ENCODE measurements at regions not wholly inside any gene's neighbourhood (a gene's known extent, or its start where the extent isn't known, plus 50 kb on each side); places are given as distances from the start of the nearest gene placed in this dataset.
"Not testable (repeated sequence)": the region's sequence is repeated elsewhere in the genome, so short reads cannot be mapped to it uniquely, and the experiment has no call there.

DNA sequence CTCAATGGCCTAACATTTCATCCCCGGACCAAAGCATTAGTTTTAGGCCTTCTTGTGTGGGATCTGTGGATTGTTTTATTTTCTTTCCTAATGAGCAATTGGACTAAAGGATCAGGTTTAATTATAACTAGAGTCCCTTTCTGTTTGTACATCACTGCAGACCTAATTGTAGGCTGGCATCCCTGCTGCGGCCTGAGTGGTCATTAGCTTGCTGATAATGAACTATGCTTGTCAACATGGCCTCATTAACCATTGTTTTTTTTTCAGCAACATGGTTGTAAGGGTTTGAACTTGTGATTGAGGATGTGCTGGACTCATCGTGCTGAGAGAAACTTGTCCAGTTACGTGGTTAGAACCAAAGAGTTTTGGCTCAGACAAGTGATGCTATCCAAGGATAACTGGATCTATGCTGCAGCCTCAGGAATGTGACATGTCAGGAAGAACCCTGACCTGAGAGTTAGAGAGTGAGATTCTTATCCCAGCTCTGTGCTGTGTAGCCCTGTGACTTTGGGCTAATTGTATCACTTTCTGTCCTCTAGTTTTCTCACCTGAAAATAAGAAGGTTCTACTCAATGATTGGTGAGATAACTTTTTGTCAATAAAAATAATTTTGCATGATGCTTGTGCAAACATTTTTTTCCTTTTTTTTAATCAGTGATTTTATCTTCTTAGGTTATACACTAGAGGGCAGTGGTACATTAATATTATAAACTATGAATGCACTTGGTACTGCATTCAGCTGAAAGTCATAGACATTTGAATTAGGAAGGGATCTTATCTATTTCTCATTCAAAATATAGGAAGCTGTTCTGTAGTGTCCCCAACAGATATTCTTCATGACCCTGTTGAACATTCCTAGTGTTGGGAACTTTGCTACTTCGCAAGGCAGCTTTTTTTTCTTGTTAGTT lies 140.9 kb downstream of the RNF144B start:
- H4K20me1 ChIP-seq (ENCODE audit: insufficient read depth, low read depth, low read length) = no peaks in the 10 kb centered on the region
- no peak overlapping the region for H3K9ac ChIP-seq (ENCODE audit: low read length)
- H3K9me2 ChIP-seq (replicated peaks; ENCODE audit: insufficient read depth, low read length) = no peaks in the 10 kb centered on the region
- H3K4me2 ChIP-seq (ENCODE audit: low read depth, low read length, poor library complexity, severe bottlenecking) = no peak overlapping the region
- no peak overlapping the region for H3K27ac ChIP-seq (ENCODE audit: low read length)
- H2AFZ ChIP-seq (ENCODE audit: low read length) = no peak overlapping the region
- H3K27me3 ChIP-seq (ENCODE audit: low read length) = no peaks in the 10 kb centered on the region
- no peaks in the 10 kb centered on the region for H3K4me1 ChIP-seq (ENCODE audit: low read length)
- H3K9me3 ChIP-seq (ENCODE audit: low read length) = no peaks in the 10 kb centered on the region
- H3K36me3 ChIP-seq (ENCODE audit: insufficient read depth, low read length) = no peaks in the 10 kb centered on the region
- peak; percentile 63 for DNase-seq
- H3K4me3 ChIP-seq (ENCODE audit: low read length) = no peak overlapping the region
- H3K79me2 ChIP-seq (ENCODE audit: low read length) = no peaks in the 10 kb centered on the region

DNA sequence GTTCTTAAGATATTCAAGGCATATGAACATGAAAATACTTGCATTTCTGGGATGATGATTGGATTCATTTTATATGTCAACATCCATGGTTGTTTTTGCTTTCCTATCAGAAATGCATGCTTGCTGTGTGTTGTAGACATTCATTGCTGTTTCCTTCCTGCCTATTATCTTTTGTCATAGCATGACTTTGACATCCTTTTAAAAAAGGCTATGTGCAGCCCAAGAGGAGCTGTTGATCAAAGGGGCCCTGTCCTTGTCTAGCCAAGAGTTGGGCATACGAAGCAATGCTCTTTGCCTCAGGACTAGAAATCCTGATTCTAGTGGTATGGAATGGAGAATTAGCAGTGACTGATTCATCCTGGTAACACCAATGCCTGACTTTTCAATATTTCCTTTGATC lies 143.1 kb downstream of the RNF144B start:
- Histone ChIP-seq H3K27ac (ENCODE audit: low read length) (no peak overlapping the region), H3K79me2 (ENCODE audit: low read length) (no peaks in the 10 kb centered on the region), H3K4me1 (ENCODE audit: low read length) (no peaks in the 10 kb centered on the region), H3K9me2 (replicated peaks; ENCODE audit: insufficient read depth, low read length) (no peaks in the 10 kb centered on the region), H3K4me2 (ENCODE audit: low read depth, low read length, poor library complexity, severe bottlenecking) (no peak overlapping the region), H3K27me3 (ENCODE audit: low read length) (no peaks in the 10 kb centered on the region), H4K20me1 (ENCODE audit: insufficient read depth, low read depth, low read length) (no peaks in the 10 kb centered on the region), H3K9me3 (ENCODE audit: low read length) (no peaks in the 10 kb centered on the region), H2AFZ (ENCODE audit: low read length) (no peak overlapping the region), H3K9ac (ENCODE audit: low read length) (no peak overlapping the region), H3K4me3 (ENCODE audit: low read length) (no peak overlapping the region), H3K36me3 (ENCODE audit: insufficient read depth, low read length) (no peaks in the 10 kb centered on the region)
- peak; percentile 10 for DNase-seq

DNA sequence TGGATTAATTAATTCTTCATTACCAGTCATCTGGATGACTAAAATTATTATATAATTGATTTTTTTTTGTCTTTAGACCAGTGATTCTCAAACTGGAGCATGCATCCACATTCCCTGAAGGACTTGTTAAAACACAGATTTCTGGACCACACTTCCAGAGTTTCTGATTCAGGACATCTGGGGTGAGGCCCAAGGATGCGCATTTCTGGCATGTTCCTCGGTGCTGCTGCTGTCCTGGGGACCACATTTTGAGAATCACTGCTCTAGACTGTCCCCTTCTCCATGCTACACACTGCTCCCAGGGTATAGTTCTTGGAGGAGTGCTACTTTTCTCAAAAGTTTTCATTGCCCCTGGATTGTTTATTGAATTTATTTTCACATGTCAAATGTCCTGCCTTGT lies 145.0 kb downstream of the RNF144B start:
- Histone ChIP-seq H3K4me2 (ENCODE audit: low read depth, low read length, poor library complexity, severe bottlenecking) (no peak overlapping the region), H3K27ac (ENCODE audit: low read length) (no peak overlapping the region), H3K79me2 (ENCODE audit: low read length) (no peaks in the 10 kb centered on the region), H3K9ac (ENCODE audit: low read length) (no peak overlapping the region), H3K36me3 (ENCODE audit: insufficient read depth, low read length) (no peaks in the 10 kb centered on the region), H2AFZ (ENCODE audit: low read length) (no peak overlapping the region), H3K9me2 (replicated peaks; ENCODE audit: insufficient read depth, low read length) (no peaks in the 10 kb centered on the region), H4K20me1 (ENCODE audit: insufficient read depth, low read depth, low read length) (no peaks in the 10 kb centered on the region), H3K27me3 (ENCODE audit: low read length) (no peaks in the 10 kb centered on the region), H3K9me3 (ENCODE audit: low read length) (no peaks in the 10 kb centered on the region), H3K4me1 (ENCODE audit: low read length) (no peaks in the 10 kb centered on the region), H3K4me3 (ENCODE audit: low read length) (no peak overlapping the region)
- no peak for DNase-seq

DNA sequence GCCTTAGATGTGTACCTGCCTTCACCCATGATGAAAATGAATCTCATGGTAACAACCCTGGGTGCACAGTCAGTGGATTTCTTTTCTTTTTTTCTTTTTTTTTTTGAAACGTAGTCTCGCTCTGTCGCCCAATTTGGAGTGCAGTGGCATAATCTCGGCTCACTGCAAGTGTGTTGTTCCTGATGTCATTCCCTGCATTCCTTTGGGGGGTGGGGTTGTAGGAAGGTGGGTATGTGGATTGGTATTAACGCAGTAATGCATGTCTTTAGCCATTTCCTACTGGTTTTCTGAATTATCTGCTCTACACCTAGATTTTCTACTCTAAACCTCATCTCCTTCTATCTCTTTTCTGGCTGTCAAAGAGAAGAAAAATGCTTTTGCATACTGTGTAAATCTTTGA lies 146.6 kb downstream of the RNF144B start:
- Histone ChIP-seq H3K9me3 (ENCODE audit: low read length) (no peaks in the 10 kb centered on the region), H3K4me1 (ENCODE audit: low read length) (no peaks in the 10 kb centered on the region), H3K27me3 (ENCODE audit: low read length) (no peaks in the 10 kb centered on the region), H3K4me3 (ENCODE audit: low read length) (no peak overlapping the region), H3K4me2 (ENCODE audit: low read depth, low read length, poor library complexity, severe bottlenecking) (no peak overlapping the region), H4K20me1 (ENCODE audit: insufficient read depth, low read depth, low read length) (no peaks in the 10 kb centered on the region), H3K27ac (ENCODE audit: low read length) (no peak overlapping the region), H3K9ac (ENCODE audit: low read length) (no peak overlapping the region), H3K9me2 (replicated peaks; ENCODE audit: insufficient read depth, low read length) (no peaks in the 10 kb centered on the region), H3K36me3 (ENCODE audit: insufficient read depth, low read length) (no peaks in the 10 kb centered on the region), H3K79me2 (ENCODE audit: low read length) (no peaks in the 10 kb centered on the region), H2AFZ (ENCODE audit: low read length) (no peak overlapping the region)
- no peak for DNase-seq

DNA sequence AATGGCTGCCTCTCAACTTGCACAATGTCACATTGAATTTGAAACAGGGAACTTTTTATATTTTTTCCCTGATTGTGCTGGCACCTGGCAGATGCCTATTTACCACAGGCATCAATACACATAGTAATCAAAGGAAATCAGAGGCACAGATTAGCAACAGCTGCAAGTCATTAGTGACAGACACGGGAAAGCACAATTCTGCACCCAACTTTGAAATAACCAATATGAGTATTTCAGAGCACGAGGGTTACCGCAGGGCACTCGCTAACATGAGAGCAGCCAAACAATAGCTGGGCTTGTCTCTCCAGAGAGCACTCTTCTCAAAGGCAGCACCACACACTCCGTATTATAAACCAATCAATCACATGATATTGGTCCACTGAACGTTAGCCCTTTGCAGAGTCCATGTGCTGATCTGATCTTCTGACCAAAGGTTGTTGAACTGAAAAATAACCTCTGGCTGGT lies 149.5 kb downstream of the RNF144B start:
- H3K36me3 ChIP-seq (ENCODE audit: insufficient read depth, low read length) = no peaks in the 10 kb centered on the region
- H3K4me3 ChIP-seq (ENCODE audit: low read length) = no peak overlapping the region

DNA sequence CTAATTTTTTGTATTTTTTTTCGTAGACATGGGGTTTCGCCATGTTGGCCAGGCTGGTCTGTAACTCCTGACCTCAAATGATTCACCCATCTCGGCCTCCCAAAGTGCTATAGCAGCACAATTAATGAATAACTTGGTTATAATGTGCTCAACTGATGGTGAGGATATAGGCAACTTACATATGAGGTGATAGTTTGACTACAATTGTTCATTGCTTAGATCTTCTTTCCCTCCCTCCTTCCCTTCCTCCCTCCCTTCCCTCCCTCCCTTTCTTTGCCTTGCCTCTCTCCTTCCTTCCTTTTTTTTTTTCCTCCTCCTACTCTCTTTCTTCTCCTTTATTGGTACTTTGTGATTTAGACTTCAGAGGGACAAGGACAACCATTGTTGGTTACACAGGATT lies 151.2 kb downstream of the RNF144B start:
- Histone ChIP-seq H3K9ac (ENCODE audit: low read length) (no peak overlapping the region), H3K4me3 (ENCODE audit: low read length) (no peak overlapping the region), H3K4me2 (ENCODE audit: low read depth, low read length, poor library complexity, severe bottlenecking) (no peak overlapping the region), H3K4me1 (ENCODE audit: low read length) (no peaks in the 10 kb centered on the region), H3K79me2 (ENCODE audit: low read length) (no peaks in the 10 kb centered on the region), H3K9me2 (replicated peaks; ENCODE audit: insufficient read depth, low read length) (no peaks in the 10 kb centered on the region), H4K20me1 (ENCODE audit: insufficient read depth, low read depth, low read length) (no peaks in the 10 kb centered on the region), H2AFZ (ENCODE audit: low read length) (no peak overlapping the region), H3K27ac (ENCODE audit: low read length) (no peak overlapping the region), H3K9me3 (ENCODE audit: low read length) (peaks cover 6% of the 10 kb centered on the region), H3K36me3 (ENCODE audit: insufficient read depth, low read length) (no peaks in the 10 kb centered on the region), H3K27me3 (ENCODE audit: low read length) (no peaks in the 10 kb centered on the region)
- DNase-seq = no peak

More for the DNA sequence above, 149.5 kb downstream of the RNF144B start:
- Histone ChIP-seq H3K79me2 (ENCODE audit: low read length) (no peaks in the 10 kb centered on the region), H3K27ac (ENCODE audit: low read length) (no peak overlapping the region), H3K4me2 (ENCODE audit: low read depth, low read length, poor library complexity, severe bottlenecking) (no peak overlapping the region), H3K27me3 (ENCODE audit: low read length) (no peaks in the 10 kb centered on the region), H3K9me3 (ENCODE audit: low read length) (no peaks in the 10 kb centered on the region), H3K9ac (ENCODE audit: low read length) (no peak overlapping the region), H3K4me1 (ENCODE audit: low read length) (no peaks in the 10 kb centered on the region), H4K20me1 (ENCODE audit: insufficient read depth, low read depth, low read length) (no peaks in the 10 kb centered on the region), H2AFZ (ENCODE audit: low read length) (no peak overlapping the region), H3K9me2 (replicated peaks; ENCODE audit: insufficient read depth, low read length) (no peaks in the 10 kb centered on the region)
- no peak for DNase-seq

DNA sequence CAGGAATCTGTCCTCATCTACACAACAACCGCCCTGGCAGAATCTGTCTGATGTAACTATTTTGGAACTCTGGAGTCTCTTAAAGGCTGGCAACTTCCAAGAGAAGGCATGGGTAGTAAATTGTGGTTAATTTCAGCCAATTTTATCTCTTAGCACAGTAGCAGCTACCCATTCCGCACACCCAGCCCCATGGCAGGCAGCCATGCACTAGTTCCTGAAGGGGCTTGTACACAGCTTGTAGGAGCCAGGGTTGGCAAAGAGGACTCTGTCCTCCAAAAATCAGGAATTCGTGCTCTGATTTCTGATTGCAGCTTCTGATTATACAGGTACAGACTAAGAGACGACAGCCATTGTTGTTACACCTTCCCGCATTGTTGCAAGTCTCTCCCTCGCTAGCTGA lies 155.9 kb downstream of the RNF144B start:
- no peaks in the 10 kb centered on the region for H3K9me2 ChIP-seq (replicated peaks; ENCODE audit: insufficient read depth, low read length)
- peaks cover 18% of the 10 kb centered on the region for H3K9me3 ChIP-seq (ENCODE audit: low read length)
- H4K20me1 ChIP-seq (ENCODE audit: insufficient read depth, low read depth, low read length) = no peaks in the 10 kb centered on the region
- no peak overlapping the region for H3K4me3 ChIP-seq (ENCODE audit: low read length)
- H3K9ac ChIP-seq (ENCODE audit: low read length) = no peak overlapping the region
- no peak overlapping the region for H3K4me2 ChIP-seq (ENCODE audit: low read depth, low read length, poor library complexity, severe bottlenecking)
- H3K27ac ChIP-seq (ENCODE audit: low read length) = no peak overlapping the region
- DNase-seq = no peak
- H3K4me1 ChIP-seq (ENCODE audit: low read length) = no peaks in the 10 kb centered on the region
- no peak overlapping the region for H2AFZ ChIP-seq (ENCODE audit: low read length)
- no peaks in the 10 kb centered on the region for H3K27me3 ChIP-seq (ENCODE audit: low read length)
- no peaks in the 10 kb centered on the region for H3K36me3 ChIP-seq (ENCODE audit: insufficient read depth, low read length)
- no peaks in the 10 kb centered on the region for H3K79me2 ChIP-seq (ENCODE audit: low read length)

DNA sequence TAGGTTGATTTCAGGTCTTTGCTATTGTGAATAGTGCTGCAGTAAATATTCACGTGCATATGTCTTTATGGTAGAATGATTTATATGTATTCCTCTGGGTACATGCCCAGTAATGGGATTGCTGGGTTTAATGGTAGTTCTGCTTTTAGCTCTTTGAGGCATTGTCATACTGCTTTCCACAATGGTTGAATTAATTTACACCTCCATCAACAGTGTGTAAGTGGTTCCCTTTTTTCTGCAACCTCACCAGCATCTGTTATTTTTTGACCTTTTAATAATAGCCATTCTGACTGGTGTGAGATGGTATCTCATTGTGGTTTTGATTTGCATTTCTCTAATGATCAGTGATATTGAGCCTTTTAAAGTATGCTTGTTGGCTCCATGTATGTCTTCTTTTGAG lies 158.0 kb downstream of the RNF144B start:
- H2AFZ ChIP-seq (ENCODE audit: low read length); DNase-seq; H3K9me2 ChIP-seq (replicated peaks; ENCODE audit: insufficient read depth, low read length); H3K27me3 ChIP-seq (ENCODE audit: low read length); H3K4me1 ChIP-seq (ENCODE audit: low read length); H3K79me2 ChIP-seq (ENCODE audit: low read length); H3K4me3 ChIP-seq (ENCODE audit: low read length); H3K36me3 ChIP-seq (ENCODE audit: insufficient read depth, low read length); H4K20me1 ChIP-seq (ENCODE audit: insufficient read depth, low read depth, low read length); H3K27ac ChIP-seq (ENCODE audit: low read length); H3K4me2 ChIP-seq (ENCODE audit: low read depth, low read length, poor library complexity, severe bottlenecking); H3K9ac ChIP-seq (ENCODE audit: low read length): not testable (repeated sequence)
- H3K9me3 ChIP-seq (ENCODE audit: low read length) = peaks cover 18% of the 10 kb centered on the region
